GM13976 (cell line): ENCODE measurements at regions not wholly inside any gene's neighbourhood (a gene's known extent, or its start where the extent isn't known, plus 50 kb on each side); places are given as distances from the start of the nearest gene placed in this dataset.

ENCODE experiments used
- DNase-seq: peaks from one replicate; pipeline ENCODE4 v3.0.0; 2012; ENCODE audit warnings: low spot score
- CTCF ChIP-seq: IDR thresholded peaks from 2 replicates; pipeline ENCODE4 v1.5.1; 2012; ENCODE audit warnings: borderline replicate concordance, mild to moderate bottlenecking; ENCODE audit not compliant: insufficient read depth; ENCODE audit errors: extremely low read depth, missing control alignments, control extremely low read depth
- in situ Hi-C: fragments of 300-500 bp; cut with MboI; formaldehyde crosslinking; loops from one replicate; pipeline ENCODE4 v1.12.0; 2022; ENCODE audit warnings: low sequenced_read_pairs, mixed read lengths, inconsistent platforms; ENCODE audit not compliant: unreplicated experiment

GRCh38 chr12:89092297-89092696 lies 260.0 kb downstream of the DUSP6 start:
- in situ Hi-C loops = no loop called here
- DNase-seq = no peak
- TF ChIP-seq CTCF = no peak

DNA sequence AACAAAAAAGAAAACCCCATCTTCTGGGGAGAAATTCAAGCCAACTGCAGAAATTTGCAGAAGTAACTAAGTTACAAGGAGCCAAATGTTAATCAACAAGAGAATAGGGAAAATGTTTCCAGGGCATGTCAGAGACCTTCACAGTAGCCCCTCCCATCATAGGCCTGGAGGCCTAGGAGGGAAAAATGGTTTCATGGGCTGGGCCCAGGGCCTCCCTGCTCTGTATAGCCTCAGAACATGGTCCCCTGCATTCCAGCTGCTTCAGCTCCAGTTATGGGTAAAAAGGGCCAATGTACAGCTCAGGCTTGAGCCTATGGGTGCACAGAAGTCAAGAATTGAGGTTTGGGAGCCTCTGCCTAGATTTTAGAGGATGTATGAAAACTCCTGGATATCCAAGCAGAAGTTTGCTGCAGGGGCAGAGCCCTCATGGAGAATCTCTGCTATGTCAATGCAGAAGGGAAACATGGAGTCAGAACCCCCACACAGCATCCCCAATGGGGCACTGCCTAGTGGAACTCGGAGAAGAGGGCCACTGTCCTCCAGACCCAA lies 260.9 kb downstream of the DUSP6 start:
- DNase-seq = no peak
- in situ Hi-C loops = no loop called here
- no peak for TF ChIP-seq CTCF

GRCh38 chr12:89089264-89089663 lies 263.0 kb downstream of the DUSP6 start:
- DNase-seq = no peak
- in situ Hi-C loops = no loop called here
- TF ChIP-seq CTCF = no peak

DNA sequence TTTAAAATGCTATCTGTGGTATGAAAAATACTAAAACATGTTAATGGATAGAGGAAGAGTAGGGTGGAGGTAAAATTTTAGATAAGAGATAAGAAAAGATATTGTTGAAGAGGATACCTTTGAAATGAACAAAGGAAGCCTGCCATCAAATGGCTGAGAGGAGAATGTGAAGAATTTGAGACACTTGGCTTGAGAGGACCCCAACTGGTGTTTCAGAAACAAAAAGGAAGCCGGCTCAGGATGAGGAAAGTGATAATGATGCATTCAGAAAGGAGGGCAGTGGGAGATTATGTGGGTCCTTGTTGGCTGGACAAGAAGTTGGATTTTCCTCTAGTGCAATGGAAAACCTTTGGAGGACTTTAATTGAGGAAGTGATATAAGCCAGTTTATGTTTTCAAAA lies 264.4 kb downstream of the DUSP6 start:
- TF ChIP-seq CTCF = no peak
- in situ Hi-C loops = no loop called here
- DNase-seq = no peak

DNA sequence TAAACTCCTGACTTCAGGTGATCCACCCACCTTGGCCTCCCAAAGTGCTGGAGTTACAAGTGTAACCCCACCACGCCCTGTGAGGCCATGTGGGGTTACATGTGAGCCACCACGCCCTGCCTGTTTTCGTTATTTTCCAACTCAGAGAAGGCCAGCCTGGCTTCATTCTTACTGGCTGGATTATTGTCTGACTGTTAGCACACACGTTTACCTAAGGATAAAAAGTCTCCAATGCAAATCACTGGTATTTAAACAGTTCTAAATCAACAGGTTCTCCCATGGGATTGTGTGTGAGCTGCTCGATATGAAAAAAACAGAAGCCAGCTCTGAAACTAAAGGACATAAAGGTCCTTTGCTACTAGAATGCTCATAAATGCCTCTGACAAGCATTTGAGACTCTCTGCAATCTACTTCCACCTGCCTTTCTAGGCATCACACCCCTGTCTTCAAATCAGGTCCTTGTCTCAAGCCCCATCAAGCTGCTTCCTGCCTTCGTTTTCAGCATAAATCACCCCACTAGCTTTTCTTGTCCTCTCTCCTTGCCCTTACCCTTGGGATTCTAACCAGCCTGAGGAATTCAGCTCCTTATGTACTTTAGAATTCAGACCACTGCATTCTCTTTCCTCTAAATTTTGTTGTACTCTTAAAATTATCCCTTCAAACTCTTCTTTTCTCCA lies 265.0 kb downstream of the DUSP6 start:
- in situ Hi-C loops = no loop called here
- no peak for DNase-seq
- no peak for TF ChIP-seq CTCF

DNA sequence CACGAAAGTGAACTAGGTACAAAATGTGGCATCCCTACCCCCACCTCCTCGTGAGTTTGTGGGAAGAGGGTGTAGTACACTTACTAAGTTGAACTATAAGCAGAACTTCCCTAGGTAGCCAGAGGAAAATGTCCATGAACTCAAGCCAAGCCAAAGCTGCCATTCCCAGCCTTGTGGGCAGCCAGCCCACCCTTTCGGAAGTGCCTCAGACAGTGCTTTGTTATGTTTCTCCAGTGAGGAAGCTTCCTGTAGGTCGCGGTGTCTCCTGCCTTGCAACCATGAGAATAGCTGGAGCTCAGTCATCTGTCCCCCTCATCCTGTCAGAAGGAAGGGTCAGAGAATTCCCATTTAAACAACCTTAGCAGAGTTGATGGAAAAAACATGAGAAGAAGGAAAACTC lies 266.9 kb downstream of the DUSP6 start:
- no peak for TF ChIP-seq CTCF
- in situ Hi-C loops = no loop called here

More for the DNA sequence above, 266.9 kb downstream of the DUSP6 start:
- no peak for DNase-seq
